ENCODE measurements at regions not wholly inside any gene's neighbourhood (a gene's known extent, or its start where the extent isn't known, plus 50 kb on each side); places are given as distances from the start of the nearest gene placed in this dataset.
"Not testable (repeated sequence)": the region's sequence is repeated elsewhere in the genome, so short reads cannot be mapped to it uniquely, and the experiment has no call there.

GRCh38 chr7:145718129-145718528 lies 398.5 kb upstream of the CNTNAP2 start:
- Histone ChIP-seq H2AFZ (no peak overlapping the region), H3K27ac (no peak overlapping the region), H3K4me3 (ENCODE audit: low read depth, low read length) (no peak overlapping the region), H3K27me3 (ENCODE audit: control insufficient read depth, insufficient read depth, low read length) (no peaks in the 10 kb centered on the region), H3K9ac (no peak overlapping the region), H3K4me1 (no peaks in the 10 kb centered on the region), H3K79me2 (no peaks in the 10 kb centered on the region), H3K36me3 (ENCODE audit: control insufficient read depth, insufficient read depth, low read length) (no peaks in the 10 kb centered on the region), H3K4me2 (ENCODE audit: low read length) (no peak overlapping the region), H3K9me3 (ENCODE audit: control insufficient read depth, low read length) (no peaks in the 10 kb centered on the region)
- TF ChIP-seq CTCF (IDR thresholded peaks at IDR 0.05), result no peak

GRCh38 chr7:145700488-145700887 lies 416.1 kb upstream of the CNTNAP2 start:
- no peaks in the 10 kb centered on the region for H3K9me3 ChIP-seq (ENCODE audit: control insufficient read depth, low read length)
- H3K4me2 ChIP-seq (ENCODE audit: low read length), result no peak overlapping the region
- H3K27ac ChIP-seq, result no peak overlapping the region
- H3K4me1 ChIP-seq, result no peaks in the 10 kb centered on the region
- H3K4me3 ChIP-seq (ENCODE audit: low read depth, low read length), result no peak overlapping the region
- no peak for TF ChIP-seq CTCF (IDR thresholded peaks at IDR 0.05)
- H3K36me3 ChIP-seq (ENCODE audit: control insufficient read depth, insufficient read depth, low read length), result no peaks in the 10 kb centered on the region
- no peak overlapping the region for H2AFZ ChIP-seq
- H3K79me2 ChIP-seq, result no peaks in the 10 kb centered on the region
- no peaks in the 10 kb centered on the region for H3K27me3 ChIP-seq (ENCODE audit: control insufficient read depth, insufficient read depth, low read length)
- H3K9ac ChIP-seq, result no peak overlapping the region

DNA sequence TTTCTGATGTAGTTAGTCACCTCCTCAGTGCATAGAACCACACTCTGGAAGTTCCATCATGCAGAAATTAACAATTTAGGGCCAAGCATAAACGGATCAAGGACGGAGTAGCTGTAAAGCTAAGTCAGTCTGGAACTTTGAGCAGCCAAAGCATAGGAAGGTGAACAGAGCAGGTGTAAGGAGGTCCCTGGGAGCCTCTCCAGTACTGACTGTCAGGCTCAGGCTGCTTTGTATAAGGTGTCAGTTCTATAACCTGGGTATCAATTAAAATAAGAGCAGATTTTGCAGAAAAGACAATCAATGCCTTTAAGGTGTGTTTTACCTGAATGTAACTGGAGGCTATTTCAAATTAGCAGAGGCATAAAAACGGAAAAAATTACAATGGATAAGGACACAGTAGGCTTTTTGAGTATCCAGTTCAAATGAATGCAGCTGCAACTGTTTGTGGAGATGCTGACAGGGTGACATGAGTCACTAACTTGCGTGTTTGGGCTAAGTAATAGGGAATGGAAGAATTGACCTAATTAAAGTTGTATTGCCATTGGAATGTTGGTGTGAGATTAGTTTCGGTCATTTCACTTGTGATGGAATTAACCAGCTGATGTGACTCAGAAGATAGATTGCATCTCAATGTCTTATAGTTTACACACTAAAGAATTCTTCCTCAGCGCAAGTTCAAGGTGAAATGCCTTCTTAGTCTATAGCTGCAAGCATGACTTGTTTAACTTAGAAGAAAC lies 417.9 kb upstream of the CNTNAP2 start:
- Histone ChIP-seq H3K4me1 (no peaks in the 10 kb centered on the region), H3K79me2 (no peaks in the 10 kb centered on the region), H3K27ac (no peak overlapping the region), H3K4me2 (ENCODE audit: low read length) (no peak overlapping the region), H3K4me3 (ENCODE audit: low read depth, low read length) (no peak overlapping the region), H3K9me3 (ENCODE audit: control insufficient read depth, low read length) (no peaks in the 10 kb centered on the region), H3K36me3 (ENCODE audit: control insufficient read depth, insufficient read depth, low read length) (no peaks in the 10 kb centered on the region), H2AFZ (no peak overlapping the region), H3K9ac (no peak overlapping the region), H3K27me3 (ENCODE audit: control insufficient read depth, insufficient read depth, low read length) (no peaks in the 10 kb centered on the region)
- TF ChIP-seq CTCF (IDR thresholded peaks at IDR 0.05), result no peak

DNA sequence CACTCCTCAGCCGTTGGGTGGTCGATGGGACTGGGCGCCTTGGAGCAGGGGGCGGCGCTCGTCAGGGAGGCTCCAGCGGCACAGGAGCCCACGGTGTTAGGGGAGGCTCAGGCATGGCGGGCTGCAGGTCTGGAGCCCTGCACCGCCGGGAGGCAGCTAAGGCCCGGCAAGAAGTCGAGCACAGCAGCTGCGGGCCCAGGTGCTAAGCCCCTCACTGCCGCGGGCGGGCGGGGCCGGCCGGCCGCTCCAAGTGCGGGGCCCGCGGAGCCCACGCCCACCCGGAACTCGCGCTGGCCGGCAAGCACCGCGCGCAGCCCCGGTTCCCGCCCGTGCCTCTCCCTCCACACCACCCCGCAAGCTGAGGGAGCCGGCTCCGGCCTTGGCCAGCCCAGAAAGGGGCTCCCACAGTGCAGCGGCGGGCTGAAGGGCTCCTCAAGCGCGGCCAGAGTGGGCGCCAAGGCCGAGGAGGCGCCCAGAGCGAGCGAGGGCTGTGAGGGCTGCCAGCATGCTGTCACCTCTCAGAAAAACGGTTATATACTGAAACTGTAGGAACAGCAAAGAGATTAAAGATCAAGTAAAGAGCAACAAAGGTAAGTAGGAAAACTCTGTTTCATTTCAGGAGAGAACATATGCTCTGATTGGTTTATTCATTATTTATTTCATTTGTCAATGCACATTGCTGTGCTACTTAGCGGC lies 419.0 kb upstream of the CNTNAP2 start:
- not testable (repeated sequence) for H3K9ac ChIP-seq; H3K27me3 ChIP-seq (ENCODE audit: control insufficient read depth, insufficient read depth, low read length); H3K79me2 ChIP-seq; H3K36me3 ChIP-seq (ENCODE audit: control insufficient read depth, insufficient read depth, low read length); H3K4me3 ChIP-seq (ENCODE audit: low read depth, low read length); H3K27ac ChIP-seq; H2AFZ ChIP-seq; H3K4me1 ChIP-seq; H3K9me3 ChIP-seq (ENCODE audit: control insufficient read depth, low read length); H3K4me2 ChIP-seq (ENCODE audit: low read length)

DNA sequence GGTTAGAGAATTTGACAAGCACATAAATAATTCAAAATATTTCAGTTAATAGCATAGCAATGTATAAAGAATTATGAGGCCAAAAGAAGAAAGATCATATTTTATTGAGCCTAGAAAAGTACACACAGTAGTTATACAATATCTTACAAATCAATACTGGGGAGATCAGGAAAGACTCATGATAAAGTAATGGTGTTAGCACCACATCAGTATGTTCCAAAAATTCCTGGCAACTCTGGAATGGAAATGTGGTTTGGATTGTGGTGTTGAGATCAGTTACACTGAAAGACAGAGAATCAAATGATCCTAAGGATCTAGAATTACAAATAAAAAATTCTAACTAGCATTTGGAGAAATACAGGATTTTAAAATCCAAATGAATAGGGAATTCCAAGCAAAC lies 420.5 kb upstream of the CNTNAP2 start:
- H3K4me1 ChIP-seq, result no peaks in the 10 kb centered on the region

More for the DNA sequence above, 420.5 kb upstream of the CNTNAP2 start:
- H3K27me3 ChIP-seq (ENCODE audit: control insufficient read depth, insufficient read depth, low read length), result no peaks in the 10 kb centered on the region
- no peak overlapping the region for H3K9ac ChIP-seq
- H3K9me3 ChIP-seq (ENCODE audit: control insufficient read depth, low read length), result no peaks in the 10 kb centered on the region
- H3K4me2 ChIP-seq (ENCODE audit: low read length), result no peak overlapping the region
- H2AFZ ChIP-seq, result no peak overlapping the region
- no peaks in the 10 kb centered on the region for H3K79me2 ChIP-seq
- H3K36me3 ChIP-seq (ENCODE audit: control insufficient read depth, insufficient read depth, low read length), result no peaks in the 10 kb centered on the region
- no peak overlapping the region for H3K4me3 ChIP-seq (ENCODE audit: low read depth, low read length)
- H3K27ac ChIP-seq, result no peak overlapping the region
- no peak for TF ChIP-seq CTCF (IDR thresholded peaks at IDR 0.05)

Data from parathyroid adenoma (tissue), 2 donors.